IMR-90 (cell line): ENCODE measurements at regions not wholly inside any gene's neighbourhood (a gene's known extent, or its start where the extent isn't known, plus 50 kb on each side); places are given as distances from the start of the nearest gene placed in this dataset.

Source experiments
- BHLHE40 ChIP-seq: fragments of 150-350 bp; IDR thresholded peaks from 2 replicates; pipeline ENCODE4 v1.6.1; 2016; ENCODE audit warnings: mild to moderate bottlenecking, low read depth, low read length
- MAFK ChIP-seq: IDR thresholded peaks from 2 replicates; pipeline ENCODE4 v1.6.1; 2012; ENCODE audit warnings: low read depth, low read length, improper control_type of control experiment
- MXI1 ChIP-seq: IDR thresholded peaks from 2 replicates; pipeline ENCODE4 v1.6.1; 2012; ENCODE audit warnings: low read depth, mild to moderate bottlenecking, low read length, moderate library complexity, borderline replicate concordance
- RCOR1 ChIP-seq: IDR thresholded peaks from 2 replicates; pipeline ENCODE4 v1.6.1; 2012; ENCODE audit warnings: mild to moderate bottlenecking, low read length, improper control_type of control experiment; ENCODE audit not compliant: insufficient replicate concordance
- TF ChIP-seq, protein P1 (sequence below): conservative IDR thresholded peaks from 2 replicates; pipeline ENCODE4 v1.5.1; 2012; ENCODE audit warnings: mild to moderate bottlenecking, low read depth, low read length, improper control_type of control experiment
- TF ChIP-seq, protein P2 (sequence below): fragments of 150-350 bp; IDR thresholded peaks from 2 replicates; pipeline ENCODE4 v1.6.1; 2016; ENCODE audit warnings: low read depth, mild to moderate bottlenecking, low read length, moderate library complexity, borderline replicate concordance
- TF ChIP-seq, protein P3 (sequence below): fragments of 150-350 bp; IDR thresholded peaks from 2 replicates; pipeline ENCODE4 v1.6.1; 2017; ENCODE audit warnings: mild to moderate bottlenecking, antibody characterized with exemption, low read length, low read depth

DNA sequence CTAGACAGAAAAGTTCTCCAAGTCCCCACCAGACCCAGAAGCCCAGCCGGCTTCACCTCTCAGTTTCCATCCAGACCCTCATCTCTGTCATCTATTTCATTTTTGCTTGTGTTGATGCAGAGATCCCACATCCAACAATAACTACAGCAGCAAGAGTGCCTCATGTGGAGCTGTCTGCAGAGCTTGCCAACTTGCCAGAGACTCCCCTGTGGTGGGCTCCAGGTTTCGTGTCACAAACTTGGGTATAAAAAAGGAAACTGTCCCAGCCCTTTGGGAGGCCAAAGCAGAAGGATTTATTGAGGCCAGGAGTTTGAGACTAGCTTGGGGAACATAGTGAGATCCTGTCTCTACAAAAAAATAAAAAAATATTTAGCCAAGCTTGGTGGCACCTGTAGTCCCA, 182.4 kb upstream of the ATP10A start:
- TF ChIP-seq, protein P1, sequence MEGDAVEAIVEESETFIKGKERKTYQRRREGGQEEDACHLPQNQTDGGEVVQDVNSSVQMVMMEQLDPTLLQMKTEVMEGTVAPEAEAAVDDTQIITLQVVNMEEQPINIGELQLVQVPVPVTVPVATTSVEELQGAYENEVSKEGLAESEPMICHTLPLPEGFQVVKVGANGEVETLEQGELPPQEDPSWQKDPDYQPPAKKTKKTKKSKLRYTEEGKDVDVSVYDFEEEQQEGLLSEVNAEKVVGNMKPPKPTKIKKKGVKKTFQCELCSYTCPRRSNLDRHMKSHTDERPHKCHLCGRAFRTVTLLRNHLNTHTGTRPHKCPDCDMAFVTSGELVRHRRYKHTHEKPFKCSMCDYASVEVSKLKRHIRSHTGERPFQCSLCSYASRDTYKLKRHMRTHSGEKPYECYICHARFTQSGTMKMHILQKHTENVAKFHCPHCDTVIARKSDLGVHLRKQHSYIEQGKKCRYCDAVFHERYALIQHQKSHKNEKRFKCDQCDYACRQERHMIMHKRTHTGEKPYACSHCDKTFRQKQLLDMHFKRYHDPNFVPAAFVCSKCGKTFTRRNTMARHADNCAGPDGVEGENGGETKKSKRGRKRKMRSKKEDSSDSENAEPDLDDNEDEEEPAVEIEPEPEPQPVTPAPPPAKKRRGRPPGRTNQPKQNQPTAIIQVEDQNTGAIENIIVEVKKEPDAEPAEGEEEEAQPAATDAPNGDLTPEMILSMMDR: no peak
- TF ChIP-seq RCOR1 (no peak), MXI1 (no peak), MAFK (no peak), BHLHE40 (no peak)
- TF ChIP-seq, protein P2, sequence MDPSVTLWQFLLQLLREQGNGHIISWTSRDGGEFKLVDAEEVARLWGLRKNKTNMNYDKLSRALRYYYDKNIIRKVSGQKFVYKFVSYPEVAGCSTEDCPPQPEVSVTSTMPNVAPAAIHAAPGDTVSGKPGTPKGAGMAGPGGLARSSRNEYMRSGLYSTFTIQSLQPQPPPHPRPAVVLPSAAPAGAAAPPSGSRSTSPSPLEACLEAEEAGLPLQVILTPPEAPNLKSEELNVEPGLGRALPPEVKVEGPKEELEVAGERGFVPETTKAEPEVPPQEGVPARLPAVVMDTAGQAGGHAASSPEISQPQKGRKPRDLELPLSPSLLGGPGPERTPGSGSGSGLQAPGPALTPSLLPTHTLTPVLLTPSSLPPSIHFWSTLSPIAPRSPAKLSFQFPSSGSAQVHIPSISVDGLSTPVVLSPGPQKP: no peak
- TF ChIP-seq, protein P3, sequence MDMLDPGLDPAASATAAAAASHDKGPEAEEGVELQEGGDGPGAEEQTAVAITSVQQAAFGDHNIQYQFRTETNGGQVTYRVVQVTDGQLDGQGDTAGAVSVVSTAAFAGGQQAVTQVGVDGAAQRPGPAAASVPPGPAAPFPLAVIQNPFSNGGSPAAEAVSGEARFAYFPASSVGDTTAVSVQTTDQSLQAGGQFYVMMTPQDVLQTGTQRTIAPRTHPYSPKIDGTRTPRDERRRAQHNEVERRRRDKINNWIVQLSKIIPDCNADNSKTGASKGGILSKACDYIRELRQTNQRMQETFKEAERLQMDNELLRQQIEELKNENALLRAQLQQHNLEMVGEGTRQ: no peak
